Keratinocyte (primary cell): ENCODE measurements at regions not wholly inside any gene's neighbourhood (a gene's known extent, or its start where the extent isn't known, plus 50 kb on each side); places are given as distances from the start of the nearest gene placed in this dataset.

Experiments
- DNase-seq: peaks from one replicate; pipeline ENCODE4 v3.0.0-alpha.2; 2011; ENCODE audit warnings: low read depth, missing footprints, low spot score
- FAIRE-seq: peaks from 2 replicates; lab custom pipeline; 2011; peaks lifted over from hg19 to GRCh38; lab: Jason Lieb, UNC
- H2AFZ ChIP-seq: 2 replicates; pipeline ENCODE4 v1.6.0; 2012; ENCODE audit warnings: low read length, control low read depth, inconsistent platforms; ENCODE audit not compliant: control insufficient read depth
- H3K27ac ChIP-seq: 2 replicates; pipeline ENCODE4 v1.5.1; 2011; ENCODE audit warnings: low read length; ENCODE audit not compliant: control insufficient read depth, insufficient read depth
- H3K27me3 ChIP-seq: 3 replicates; pipeline ENCODE4 v1.6.0; 2011; ENCODE audit warnings: low read length; ENCODE audit not compliant: control insufficient read depth, insufficient read depth; ENCODE audit errors: extremely low read depth
- H3K36me3 ChIP-seq, 2 experiments: 2 replicates in 1 of 2; 3 replicates in 1 of 2; pipeline ENCODE4 v1.5.1; 2011; ENCODE audit warnings: low read length in 2 of 2, mild to moderate bottlenecking in 1 of 2; ENCODE audit not compliant: control insufficient read depth in 2 of 2, insufficient read depth in 2 of 2; ENCODE audit errors: extremely low read depth in 1 of 2
- H3K4me1 ChIP-seq: 3 replicates; pipeline ENCODE4 v1.5.1; 2011; ENCODE audit warnings: low read length; ENCODE audit not compliant: control insufficient read depth, insufficient read depth; ENCODE audit errors: extremely low read depth
- H3K4me2 ChIP-seq: 3 replicates; pipeline ENCODE4 v1.6.0; 2011; ENCODE audit warnings: low read depth, low read length; ENCODE audit not compliant: control insufficient read depth, insufficient read depth; ENCODE audit errors: extremely low read depth
- H3K4me3 ChIP-seq, 3 experiments: fragments of 200-600 bp in 1 of 3; sonication (generic) in 1 of 3; 2 replicates in 2 of 3; 3 replicates in 1 of 3; pipeline ENCODE4 v1.5.1; 2011 to 2016; ENCODE audit warnings: low read length in 3 of 3, mild to moderate bottlenecking in 3 of 3, control low read depth in 2 of 3, inconsistent platforms in 1 of 3, low read depth in 1 of 3, mixed read lengths in 1 of 3, mixed run types in 1 of 3, moderate library complexity in 1 of 3; ENCODE audit not compliant: control insufficient read depth in 2 of 3, insufficient read depth in 2 of 3; ENCODE audit errors: extremely low read depth in 1 of 3
- H3K79me2 ChIP-seq: 2 replicates; pipeline ENCODE4 v1.6.0; 2012; ENCODE audit warnings: low read length; ENCODE audit not compliant: control insufficient read depth, insufficient read depth
- H3K9ac ChIP-seq: 3 replicates; pipeline ENCODE4 v1.6.0; 2011; ENCODE audit warnings: low read length; ENCODE audit not compliant: control insufficient read depth, insufficient read depth; ENCODE audit errors: extremely low read depth
- H3K9me1 ChIP-seq: 3 replicates; pipeline ENCODE4 v1.6.0; 2011; ENCODE audit warnings: low read length; ENCODE audit not compliant: control insufficient read depth, insufficient read depth; ENCODE audit errors: extremely low read depth
- H3K9me3 ChIP-seq: 2 replicates; pipeline ENCODE4 v1.5.1; 2012; ENCODE audit warnings: low read depth, low read length; ENCODE audit not compliant: control insufficient read depth
- H4K20me1 ChIP-seq: 3 replicates; pipeline ENCODE4 v1.6.0; 2011; ENCODE audit warnings: low read length; ENCODE audit not compliant: control insufficient read depth, insufficient read depth; ENCODE audit errors: extremely low read depth
- EZH2 ChIP-seq: IDR thresholded peaks from one replicate; pipeline ENCODE4 v1.6.1; 2012; ENCODE audit warnings: inconsistent platforms, mild to moderate bottlenecking, low read length, moderate library complexity
- dilution Hi-C: fragments of 300-500 bp; cut with MboI; formaldehyde crosslinking; loops from one replicate; pipeline ENCODE4 v1.7.0; 2020; ENCODE audit warnings: low sequenced_read_pairs; ENCODE audit not compliant: extremely low pct_ligation_motif_present
- TF ChIP-seq, protein P1 (sequence below), 3 experiments: IDR thresholded peaks in 1 of 3; conservative IDR thresholded peaks in 1 of 3; optimal IDR thresholded peaks in 1 of 3; 2 replicates in 2 of 3; 3 replicates in 1 of 3; pipeline versions ENCODE3 to v1.5.1; 2011; ENCODE audit warnings: low read length in 3 of 3, mild to moderate bottlenecking in 3 of 3, moderate library complexity in 2 of 3, control low read depth in 1 of 3, inconsistent platforms in 1 of 3; ENCODE audit not compliant: insufficient read depth in 2 of 3; ENCODE audit errors: extremely low read depth in 1 of 3

GRCh38 chr3:177306252-177306651 is 109.0 kb upstream of the TBL1XR1 start:
- FAIRE-seq = no peak
- dilution Hi-C loops = no loop called here
- Histone ChIP-seq H3K9ac (no peak overlapping the region), H3K79me2 (no peaks in the 10 kb centered on the region), H4K20me1 (no peaks in the 10 kb centered on the region), H3K4me2 (peak overlapping the region; percentile 41), H3K4me3 (no peak overlapping the region), H3K9me3 (no peaks in the 10 kb centered on the region), H2AFZ (no peak overlapping the region), H3K36me3 (no peaks in the 10 kb centered on the region), H3K9me1 (no peaks in the 10 kb centered on the region), H3K4me1 (peaks cover 3% of the 10 kb centered on the region), H3K27ac (no peak overlapping the region), H3K27me3 (no peaks in the 10 kb centered on the region)
- TF ChIP-seq, protein P1, sequence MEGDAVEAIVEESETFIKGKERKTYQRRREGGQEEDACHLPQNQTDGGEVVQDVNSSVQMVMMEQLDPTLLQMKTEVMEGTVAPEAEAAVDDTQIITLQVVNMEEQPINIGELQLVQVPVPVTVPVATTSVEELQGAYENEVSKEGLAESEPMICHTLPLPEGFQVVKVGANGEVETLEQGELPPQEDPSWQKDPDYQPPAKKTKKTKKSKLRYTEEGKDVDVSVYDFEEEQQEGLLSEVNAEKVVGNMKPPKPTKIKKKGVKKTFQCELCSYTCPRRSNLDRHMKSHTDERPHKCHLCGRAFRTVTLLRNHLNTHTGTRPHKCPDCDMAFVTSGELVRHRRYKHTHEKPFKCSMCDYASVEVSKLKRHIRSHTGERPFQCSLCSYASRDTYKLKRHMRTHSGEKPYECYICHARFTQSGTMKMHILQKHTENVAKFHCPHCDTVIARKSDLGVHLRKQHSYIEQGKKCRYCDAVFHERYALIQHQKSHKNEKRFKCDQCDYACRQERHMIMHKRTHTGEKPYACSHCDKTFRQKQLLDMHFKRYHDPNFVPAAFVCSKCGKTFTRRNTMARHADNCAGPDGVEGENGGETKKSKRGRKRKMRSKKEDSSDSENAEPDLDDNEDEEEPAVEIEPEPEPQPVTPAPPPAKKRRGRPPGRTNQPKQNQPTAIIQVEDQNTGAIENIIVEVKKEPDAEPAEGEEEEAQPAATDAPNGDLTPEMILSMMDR (optimal IDR thresholded peaks at IDR 0.05 in 1 of 3, IDR thresholded peaks at IDR 0.05 in 1 of 3, conservative IDR thresholded peaks at IDR 0.05 in 1 of 3; ENCODE audit: extremely low read depth in 1 of 3, insufficient read depth in 2 of 3, low read length in 3 of 3) = no peak
- no peak for TF ChIP-seq EZH2
- no peak for DNase-seq

GRCh38 chr3:177307391-177307790 is 110.1 kb upstream of the TBL1XR1 start:
- Histone ChIP-seq H3K9ac (no peak overlapping the region), H3K36me3 (no peaks in the 10 kb centered on the region), H3K4me1 (peaks cover 3% of the 10 kb centered on the region), H2AFZ (no peak overlapping the region), H3K4me2 (no peak overlapping the region), H3K9me3 (no peaks in the 10 kb centered on the region), H3K27me3 (no peaks in the 10 kb centered on the region), H3K9me1 (no peaks in the 10 kb centered on the region), H3K79me2 (no peaks in the 10 kb centered on the region), H3K27ac (no peak overlapping the region), H4K20me1 (no peaks in the 10 kb centered on the region), H3K4me3 (no peak overlapping the region)
- FAIRE-seq (no peak), DNase-seq (no peak)
- TF ChIP-seq, protein P1 (optimal IDR thresholded peaks at IDR 0.05 in 1 of 3, IDR thresholded peaks at IDR 0.05 in 1 of 3, conservative IDR thresholded peaks at IDR 0.05 in 1 of 3; ENCODE audit: extremely low read depth in 1 of 3, insufficient read depth in 2 of 3, low read length in 3 of 3) = no peak
- TF ChIP-seq EZH2 = no peak
- dilution Hi-C loops = no loop called here
